ENCODE measurements at regions not wholly inside any gene's neighbourhood (a gene's known extent, or its start where the extent isn't known, plus 50 kb on each side); places are given as distances from the start of the nearest gene placed in this dataset.

DNA sequence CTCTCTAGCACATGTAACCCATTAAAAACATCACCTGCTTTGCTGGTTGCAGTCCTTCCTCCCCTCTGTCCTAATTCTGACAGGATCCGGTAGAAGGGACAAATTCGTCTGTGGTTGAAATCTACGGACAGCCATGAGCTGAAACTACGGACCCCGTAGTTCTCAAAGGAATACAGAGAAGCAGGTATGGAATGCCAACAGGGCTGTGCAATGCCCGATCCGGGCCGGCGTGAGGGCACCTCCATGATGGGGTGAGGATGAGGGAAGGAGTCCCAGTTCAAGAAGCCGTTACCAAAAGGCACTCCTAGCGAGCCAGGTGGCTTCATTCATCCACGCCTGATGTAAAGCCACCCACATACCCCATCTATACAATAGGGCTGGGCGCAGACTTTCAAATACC lies 160.0 kb upstream of the NSMCE3 start:
- TF ChIP-seq, protein P1, sequence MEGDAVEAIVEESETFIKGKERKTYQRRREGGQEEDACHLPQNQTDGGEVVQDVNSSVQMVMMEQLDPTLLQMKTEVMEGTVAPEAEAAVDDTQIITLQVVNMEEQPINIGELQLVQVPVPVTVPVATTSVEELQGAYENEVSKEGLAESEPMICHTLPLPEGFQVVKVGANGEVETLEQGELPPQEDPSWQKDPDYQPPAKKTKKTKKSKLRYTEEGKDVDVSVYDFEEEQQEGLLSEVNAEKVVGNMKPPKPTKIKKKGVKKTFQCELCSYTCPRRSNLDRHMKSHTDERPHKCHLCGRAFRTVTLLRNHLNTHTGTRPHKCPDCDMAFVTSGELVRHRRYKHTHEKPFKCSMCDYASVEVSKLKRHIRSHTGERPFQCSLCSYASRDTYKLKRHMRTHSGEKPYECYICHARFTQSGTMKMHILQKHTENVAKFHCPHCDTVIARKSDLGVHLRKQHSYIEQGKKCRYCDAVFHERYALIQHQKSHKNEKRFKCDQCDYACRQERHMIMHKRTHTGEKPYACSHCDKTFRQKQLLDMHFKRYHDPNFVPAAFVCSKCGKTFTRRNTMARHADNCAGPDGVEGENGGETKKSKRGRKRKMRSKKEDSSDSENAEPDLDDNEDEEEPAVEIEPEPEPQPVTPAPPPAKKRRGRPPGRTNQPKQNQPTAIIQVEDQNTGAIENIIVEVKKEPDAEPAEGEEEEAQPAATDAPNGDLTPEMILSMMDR (conservative IDR thresholded peaks at IDR 0.05 in 1 of 2, IDR thresholded peaks at IDR 0.05 in 1 of 2; ENCODE audit: low read depth in 1 of 2, low read length in 2 of 2): no peak
- no peak for TF ChIP-seq EZH2 (IDR thresholded peaks at IDR 0.05; ENCODE audit: low read length, missing control alignments)

All from fibroblast of lung (primary cell).